HG02943 (cell line): ENCODE measurements at regions not wholly inside any gene's neighbourhood (a gene's known extent, or its start where the extent isn't known, plus 50 kb on each side); places are given as distances from the start of the nearest gene placed in this dataset.
A peak's percentile ranks its signal among the peaks of the same experiment; 100 is the strongest.

Experiments
- ATAC-seq: cut with Tn5 transposase; IDR thresholded peaks from one replicate; pipeline ENCODE4 v1.9.1; 2021; ENCODE audit warnings: mild to moderate bottlenecking, low read depth, moderate library complexity; ENCODE audit not compliant: unreplicated experiment

DNA sequence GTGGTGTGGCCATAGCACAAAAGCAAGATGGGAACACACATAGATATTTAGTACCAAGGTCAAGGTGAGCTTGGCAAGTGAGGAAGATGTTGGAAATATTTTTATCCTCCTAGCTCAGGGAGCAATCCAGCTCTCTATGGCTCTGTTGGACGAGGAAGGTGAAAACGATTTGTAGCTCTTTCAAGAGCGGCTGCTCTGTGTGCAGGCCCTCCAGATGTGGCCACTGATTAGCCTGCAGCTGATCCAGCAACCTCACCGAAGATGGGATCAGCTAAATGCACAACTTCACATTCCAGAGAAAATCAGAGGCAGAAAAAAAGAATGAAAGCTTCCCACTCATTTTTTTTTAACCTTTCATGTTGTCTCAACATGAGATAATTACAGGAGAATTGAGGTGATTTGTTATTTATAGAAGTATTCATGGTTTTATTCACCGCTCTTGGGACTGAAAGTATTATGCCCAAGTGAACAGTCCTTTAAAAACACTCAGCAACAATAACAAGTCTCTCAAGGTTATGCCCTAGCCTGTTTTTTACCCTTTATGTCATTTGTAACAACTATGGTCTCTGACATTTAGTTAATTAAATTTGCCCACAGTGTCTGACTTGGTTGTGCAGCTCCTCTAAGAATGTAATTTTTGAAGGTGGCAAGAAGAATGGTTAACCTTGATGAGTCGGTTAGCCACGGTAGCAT lies 213.6 kb upstream of the ADARB2 start:
- no peak for ATAC-seq

GRCh38 chr10:1947464-1948003 lies 210.2 kb upstream of the ADARB2 start:
- no peak for ATAC-seq

DNA sequence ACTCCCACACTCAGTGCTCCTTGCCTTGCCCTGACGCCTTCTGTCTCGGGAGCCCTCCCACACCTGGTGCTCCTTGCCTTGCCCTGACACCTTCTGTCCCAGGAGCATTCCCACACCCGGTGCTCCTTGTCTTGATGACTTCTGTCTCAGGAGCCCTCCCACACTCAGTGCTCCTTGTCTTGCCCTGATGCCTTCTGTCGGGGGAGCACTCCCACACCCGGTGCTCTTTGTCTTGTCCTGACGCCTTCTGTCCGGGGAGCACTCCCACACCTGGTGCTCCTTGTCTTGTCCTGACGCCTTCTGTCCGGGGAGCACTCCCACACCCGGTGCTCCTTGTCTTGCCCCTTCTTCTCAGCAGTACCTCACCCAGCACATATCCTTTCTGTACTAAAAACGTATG lies 207.2 kb upstream of the ADARB2 start:
- no peak for ATAC-seq

GRCh38 chr10:1942478-1942877 lies 205.2 kb upstream of the ADARB2 start:
- peak; percentile 54 for ATAC-seq

DNA sequence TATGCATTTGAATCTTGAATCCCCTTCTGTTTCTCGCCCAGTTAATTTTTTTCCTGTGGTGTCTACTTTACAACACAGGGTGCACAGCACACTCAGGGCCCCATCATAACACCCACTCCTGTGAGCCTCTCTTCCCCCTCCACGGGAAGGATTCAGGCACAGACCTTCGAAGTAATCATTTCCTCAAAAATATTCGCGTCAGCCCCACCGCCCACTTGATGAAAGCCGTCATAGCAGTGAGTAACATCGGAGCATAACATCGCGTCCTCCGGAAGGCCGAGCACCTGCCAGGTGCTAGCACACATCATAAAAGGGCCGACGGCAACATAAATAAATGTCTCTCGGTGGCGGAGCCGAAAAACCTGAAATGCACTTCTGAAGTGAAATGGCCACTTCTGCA lies 201.7 kb upstream of the ADARB2 start:
- no peak for ATAC-seq

DNA sequence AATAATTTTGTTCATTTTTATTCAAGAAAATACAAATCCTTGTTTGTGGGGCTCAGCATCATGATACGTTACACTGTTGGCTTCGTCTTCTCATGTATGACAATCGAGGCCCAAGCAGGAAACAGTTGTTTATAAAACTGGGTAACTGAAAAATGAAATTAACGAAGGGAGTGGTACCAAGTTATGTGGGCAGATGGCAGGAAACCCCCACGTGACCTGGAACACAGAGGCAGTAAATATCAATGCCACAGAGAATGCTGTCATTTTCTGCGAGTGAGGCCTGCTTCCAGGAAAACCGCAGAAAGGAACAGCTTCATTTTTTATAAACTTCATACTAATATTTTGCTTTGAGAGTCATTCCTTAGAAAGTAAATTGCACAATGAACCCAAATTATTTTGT lies 201.0 kb upstream of the ADARB2 start:
- ATAC-seq: peak; percentile 50

DNA sequence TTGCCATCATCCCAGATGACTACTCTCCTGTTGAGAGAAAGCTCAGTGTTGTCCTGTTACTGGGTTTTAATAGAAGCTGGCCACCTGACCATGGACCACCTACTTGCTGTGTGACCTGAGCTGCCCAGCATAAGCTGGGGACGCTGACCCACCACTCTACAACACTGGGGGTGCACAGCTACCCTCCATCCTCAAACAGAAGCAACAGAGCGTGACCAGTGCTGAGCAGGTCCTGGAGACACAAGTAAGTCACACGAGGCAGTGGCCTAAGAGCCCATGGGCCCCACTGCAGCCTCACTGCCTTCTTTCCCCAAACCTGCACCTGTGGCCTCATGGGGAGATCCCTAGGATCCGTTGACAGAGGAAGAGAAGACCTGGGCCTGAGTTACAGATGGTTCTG lies 198.6 kb upstream of the ADARB2 start:
- no peak for ATAC-seq

DNA sequence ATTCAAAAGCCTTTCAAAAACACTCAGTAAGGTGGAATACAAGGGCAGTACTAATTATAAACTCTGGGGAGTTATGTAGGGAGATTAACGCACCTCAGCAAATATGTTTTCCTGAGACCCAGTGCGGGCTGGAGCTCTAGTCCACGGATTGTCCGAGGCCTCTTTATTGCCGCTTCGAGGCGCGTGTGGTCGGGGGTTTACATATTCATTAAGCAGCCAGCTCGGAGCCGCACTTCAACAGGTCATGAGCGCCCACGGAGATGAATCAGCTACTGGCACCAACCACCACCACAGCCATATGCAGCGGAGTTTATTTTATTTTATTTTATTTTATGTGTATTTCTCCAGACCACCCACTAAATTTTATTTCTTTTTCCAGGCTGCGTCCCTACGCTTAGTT lies 195.9 kb upstream of the ADARB2 start:
- no peak for ATAC-seq

- ATAC-seq: no peak
Measured at GRCh38 chr10:1932692-1933094, 195.4 kb upstream of the ADARB2 start.

DNA sequence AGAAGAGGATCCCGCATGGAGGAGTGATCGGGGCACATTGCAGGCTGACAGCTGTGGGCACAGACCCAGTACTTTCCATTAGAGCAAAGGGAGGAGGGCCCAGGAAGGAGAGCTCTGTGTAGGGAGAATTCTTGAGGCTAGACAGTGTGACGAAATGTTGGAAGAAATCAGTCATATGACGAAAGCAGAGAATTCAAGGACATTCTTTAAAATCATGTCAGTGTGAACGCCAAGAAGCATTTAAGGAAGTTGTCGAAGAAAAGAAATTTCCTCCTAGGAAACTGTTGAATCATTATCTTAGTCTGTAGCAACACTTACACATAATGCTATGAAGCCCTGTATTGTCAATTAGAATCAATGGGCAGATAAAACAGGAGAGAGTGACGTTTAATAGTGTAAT lies 191.3 kb upstream of the ADARB2 start:
- ATAC-seq: no peak

GRCh38 chr10:1923998-1924397 lies 186.7 kb upstream of the ADARB2 start:
- ATAC-seq: no peak

DNA sequence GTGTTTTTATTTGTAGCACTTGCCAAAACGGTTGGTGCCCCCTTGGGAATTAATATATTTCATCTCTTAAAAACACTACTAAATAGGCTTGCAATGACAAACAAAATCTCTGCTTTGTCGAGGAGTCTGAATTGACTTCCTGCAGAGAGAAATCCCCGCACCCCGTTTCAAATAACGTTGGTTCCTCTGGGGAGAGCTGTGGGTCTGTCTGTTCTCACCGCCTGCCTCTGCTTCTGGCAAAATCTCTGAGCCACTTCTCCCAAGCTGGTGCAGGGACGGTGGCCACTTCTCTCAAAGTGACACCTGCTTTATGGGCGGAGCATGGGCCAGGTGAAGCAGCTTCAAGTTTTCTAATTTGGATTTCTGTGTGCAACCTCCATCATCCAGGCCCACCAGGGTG lies 186.3 kb upstream of the ADARB2 start:
- ATAC-seq: no peak

DNA sequence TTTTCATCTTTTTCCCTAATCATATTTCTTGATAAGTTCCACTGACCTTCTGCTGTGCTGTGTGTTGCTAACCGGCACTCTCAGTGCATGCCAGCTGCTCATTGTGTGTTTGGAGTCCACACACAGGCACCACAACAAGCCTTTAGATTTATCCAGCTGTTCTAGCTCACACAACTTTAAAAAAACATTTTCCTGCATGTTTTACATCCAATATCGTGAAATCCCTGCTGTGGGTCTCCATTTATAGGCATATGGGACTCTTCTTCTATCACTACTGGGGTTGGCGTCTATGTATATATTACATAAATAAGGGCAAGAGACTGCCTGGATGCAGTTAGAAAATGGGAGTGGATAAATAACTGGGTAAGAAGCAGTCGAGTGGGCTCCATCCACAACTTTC lies 183.6 kb upstream of the ADARB2 start:
- ATAC-seq: no peak

GRCh38 chr10:1920127-1920526 lies 182.8 kb upstream of the ADARB2 start:
- ATAC-seq: no peak

GRCh38 chr10:1911771-1912170 lies 174.4 kb upstream of the ADARB2 start:
- ATAC-seq: no peak

GRCh38 chr10:1903982-1904381 lies 166.7 kb upstream of the ADARB2 start:
- no peak for ATAC-seq

DNA sequence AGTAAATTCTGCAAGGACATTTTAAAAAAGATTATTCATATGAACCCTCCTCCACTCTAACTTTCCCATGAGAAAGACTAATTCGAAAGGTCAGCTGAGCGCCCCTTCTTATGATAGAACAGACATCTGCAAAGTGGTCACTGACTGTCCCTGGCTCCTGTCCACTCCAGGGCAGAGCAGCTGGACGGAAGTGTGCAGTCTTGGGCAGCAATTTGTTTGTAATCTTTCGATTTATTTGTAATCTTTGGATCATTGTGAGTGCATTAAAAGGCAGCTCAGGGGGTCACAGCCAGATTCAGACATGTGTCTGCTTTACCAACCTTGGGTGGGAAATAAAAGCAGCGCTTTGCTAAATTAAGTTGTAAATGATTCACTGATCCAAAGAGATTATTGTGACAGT lies 158.8 kb upstream of the ADARB2 start:
- no peak for ATAC-seq

GRCh38 chr10:1895691-1896090 lies 158.4 kb upstream of the ADARB2 start:
- ATAC-seq: no peak

DNA sequence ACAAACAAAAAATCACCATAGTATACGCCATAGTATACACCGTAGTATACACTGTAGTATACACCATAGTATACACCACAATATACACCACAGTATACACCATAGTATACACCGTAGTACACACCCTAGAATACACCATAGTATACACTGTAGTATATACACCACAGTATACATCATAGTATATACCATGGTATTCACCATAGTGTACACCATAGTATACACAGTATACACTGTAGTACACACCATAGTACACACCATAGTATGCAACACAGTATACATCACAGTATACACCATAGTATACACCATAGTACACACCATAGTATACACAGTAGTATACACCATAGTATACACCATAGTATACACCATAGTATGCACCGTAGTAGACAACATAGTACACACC lies 157.6 kb upstream of the ADARB2 start:
- ATAC-seq: no peak

DNA sequence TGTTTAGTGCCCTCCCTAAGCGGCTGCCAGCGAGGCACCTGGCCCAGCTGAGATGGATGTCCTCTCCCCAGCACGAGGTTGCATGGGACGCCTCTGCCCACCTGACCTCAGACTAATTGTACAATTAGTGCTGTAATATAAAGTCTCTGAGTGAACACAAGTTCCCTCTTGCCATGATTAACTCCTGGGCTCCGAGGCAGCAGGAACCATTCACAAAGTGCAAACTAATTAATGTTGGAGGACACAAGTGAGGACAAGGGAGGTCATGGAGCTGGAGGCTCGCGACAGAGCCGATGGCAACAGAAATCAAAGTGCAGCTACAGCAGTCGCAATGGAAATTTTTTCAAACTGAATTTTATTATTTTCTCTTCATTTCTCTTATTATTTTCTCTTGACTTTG lies 156.6 kb upstream of the ADARB2 start:
- no peak for ATAC-seq

DNA sequence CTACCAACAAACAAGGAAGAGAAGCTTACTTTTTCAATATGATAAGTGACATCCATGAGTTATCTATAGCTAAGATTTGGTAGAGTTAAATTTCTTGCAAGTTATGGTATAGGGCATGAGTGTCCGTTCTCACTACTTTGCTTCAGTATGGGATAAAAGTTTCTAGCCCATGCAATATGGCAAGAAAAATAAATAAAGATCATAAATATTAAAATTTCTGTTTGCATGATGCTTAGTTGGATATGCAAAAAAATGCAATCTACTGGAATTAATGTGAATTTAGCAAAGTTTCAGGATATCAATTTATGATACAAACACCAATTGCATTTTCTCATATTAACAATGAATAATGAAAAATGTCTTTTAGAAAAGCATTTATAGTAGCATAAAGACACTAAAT lies 148.7 kb upstream of the ADARB2 start:
- ATAC-seq: no peak

DNA sequence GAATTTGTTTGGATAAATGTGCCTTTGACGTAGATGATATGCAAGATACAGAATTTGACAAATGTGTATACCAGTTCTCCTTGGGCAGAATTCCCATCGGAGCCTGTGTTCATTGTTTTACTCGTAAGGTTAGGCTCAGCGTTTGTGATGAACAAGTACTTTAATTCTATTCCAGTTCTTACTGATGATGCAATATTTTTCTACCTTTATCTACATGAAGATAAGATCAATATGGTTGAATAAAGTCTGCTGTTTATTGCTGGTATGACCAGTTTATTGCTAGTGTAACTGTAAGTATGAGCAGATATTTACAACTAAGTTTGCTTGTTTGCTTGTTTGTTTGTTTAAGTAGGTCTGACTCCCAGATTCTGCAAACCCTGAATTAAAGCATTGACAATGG lies 145.4 kb upstream of the ADARB2 start:
- no peak for ATAC-seq

DNA sequence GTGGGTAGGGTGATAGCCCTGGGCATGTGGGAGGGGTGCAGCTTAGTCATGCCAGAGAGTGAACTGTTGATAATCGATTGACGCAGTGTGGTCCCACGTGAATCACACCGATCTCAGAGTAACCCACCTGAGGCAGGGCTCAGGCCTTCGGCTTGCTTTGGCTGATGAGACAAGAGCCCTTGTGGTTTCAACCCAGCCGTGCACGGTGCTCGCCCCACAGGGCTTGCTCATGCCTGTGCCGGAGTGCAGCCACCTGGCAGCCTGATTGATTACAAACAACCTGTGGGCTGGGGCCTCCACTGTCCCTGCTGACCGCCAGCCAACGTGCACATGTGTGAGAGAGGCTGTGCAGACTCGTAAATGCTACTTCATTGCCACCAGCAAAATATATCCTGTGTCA lies 144.9 kb upstream of the ADARB2 start:
- no peak for ATAC-seq
